ENCODE measurements at regions not wholly inside any gene's neighbourhood (a gene's known extent, or its start where the extent isn't known, plus 50 kb on each side); places are given as distances from the start of the nearest gene placed in this dataset.
"Not testable (repeated sequence)": the region's sequence is repeated elsewhere in the genome, so short reads cannot be mapped to it uniquely, and the experiment has no call there.

DNA sequence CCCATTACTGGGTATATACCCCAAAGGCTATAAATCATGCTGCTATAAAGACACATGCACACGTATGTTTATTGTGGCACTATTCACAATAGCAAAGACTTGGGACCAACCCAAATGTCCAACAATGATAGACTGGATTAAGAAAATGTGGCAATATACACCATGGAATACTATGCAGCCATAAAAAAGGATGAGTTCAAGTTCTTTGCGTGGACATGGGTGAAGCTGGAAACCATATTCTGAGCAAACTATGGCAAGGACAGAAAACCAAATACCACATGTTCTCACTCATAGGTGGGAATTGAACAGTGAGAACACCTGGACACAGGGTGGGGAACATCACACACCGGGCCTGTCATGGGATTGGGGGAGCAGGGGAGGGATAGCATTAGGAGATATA lies 54.4 kb upstream of the MUCL1 start:
- CTCF ChIA-PET (ENCODE audit: unreplicated experiment); H3K9me2 ChIP-seq (ENCODE audit: insufficient read depth, low read length); H3K9me3 ChIP-seq (ENCODE audit: low read length); H3K4me2 ChIP-seq (ENCODE audit: low read length); H3K4me1 ChIP-seq (ENCODE audit: insufficient read depth, low read length, poor library complexity, severe bottlenecking); BruUV-seq (replicated peaks); H3K27ac ChIP-seq (ENCODE audit: low read depth, low read length, poor library complexity, severe bottlenecking); intact Hi-C loops (cut with micrococcal nuclease; ENCODE audit: unreplicated experiment); H3K79me2 ChIP-seq (ENCODE audit: insufficient read depth, low read depth, low read length); POLR2A ChIA-PET; DNase-seq (ENCODE audit: low spot score); H4K20me1 ChIP-seq (ENCODE audit: insufficient read depth, low read length); H2AFZ ChIP-seq (ENCODE audit: low read length); H3K36me3 ChIP-seq (ENCODE audit: insufficient read depth, low read length); H3K4me3 ChIP-seq (ENCODE audit: low read depth, low read length, poor library complexity, severe bottlenecking): not testable (repeated sequence)

DNA sequence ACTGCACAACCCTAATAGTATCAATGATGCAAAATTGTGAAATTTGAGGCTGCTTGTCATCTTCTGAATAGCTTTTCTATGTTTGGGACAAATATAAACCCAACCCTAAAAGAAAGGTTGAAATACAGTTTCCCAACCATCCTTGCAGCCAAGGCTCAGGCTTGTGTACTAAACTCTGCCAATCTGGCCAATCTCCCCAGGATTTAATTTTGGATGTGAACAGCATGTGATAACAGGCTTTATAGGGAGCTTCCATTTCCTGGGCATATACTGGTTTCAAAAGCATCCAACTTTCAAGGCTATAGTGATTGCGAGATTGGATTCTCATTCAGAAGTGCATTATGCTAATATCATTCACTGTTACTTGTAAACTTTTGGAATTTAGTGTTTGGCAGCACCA lies 55.7 kb upstream of the MUCL1 start:
- Histone ChIP-seq H3K4me1 (ENCODE audit: insufficient read depth, low read length, poor library complexity, severe bottlenecking) (no peaks in the 10 kb centered on the region), H3K9me3 (ENCODE audit: low read length) (no peaks in the 10 kb centered on the region), H2AFZ (ENCODE audit: low read length) (no peak overlapping the region), H4K20me1 (ENCODE audit: insufficient read depth, low read length) (no peaks in the 10 kb centered on the region), H3K4me2 (ENCODE audit: low read length) (no peak overlapping the region), H3K36me3 (ENCODE audit: insufficient read depth, low read length) (no peaks in the 10 kb centered on the region), H3K79me2 (ENCODE audit: insufficient read depth, low read depth, low read length) (no peaks in the 10 kb centered on the region), H3K4me3 (ENCODE audit: low read depth, low read length, poor library complexity, severe bottlenecking) (no peak overlapping the region), H3K27ac (ENCODE audit: low read depth, low read length, poor library complexity, severe bottlenecking) (no peak overlapping the region), H3K9me2 (ENCODE audit: insufficient read depth, low read length) (no peaks in the 10 kb centered on the region)
- ChIA-PET POLR2A (no interaction called here), CTCF (ENCODE audit: unreplicated experiment) (no interaction called here)
- no TSS peak for BruUV-seq (replicated peaks)
- DNase-seq (ENCODE audit: low spot score) = no peak
- TF ChIP-seq, protein P1, sequence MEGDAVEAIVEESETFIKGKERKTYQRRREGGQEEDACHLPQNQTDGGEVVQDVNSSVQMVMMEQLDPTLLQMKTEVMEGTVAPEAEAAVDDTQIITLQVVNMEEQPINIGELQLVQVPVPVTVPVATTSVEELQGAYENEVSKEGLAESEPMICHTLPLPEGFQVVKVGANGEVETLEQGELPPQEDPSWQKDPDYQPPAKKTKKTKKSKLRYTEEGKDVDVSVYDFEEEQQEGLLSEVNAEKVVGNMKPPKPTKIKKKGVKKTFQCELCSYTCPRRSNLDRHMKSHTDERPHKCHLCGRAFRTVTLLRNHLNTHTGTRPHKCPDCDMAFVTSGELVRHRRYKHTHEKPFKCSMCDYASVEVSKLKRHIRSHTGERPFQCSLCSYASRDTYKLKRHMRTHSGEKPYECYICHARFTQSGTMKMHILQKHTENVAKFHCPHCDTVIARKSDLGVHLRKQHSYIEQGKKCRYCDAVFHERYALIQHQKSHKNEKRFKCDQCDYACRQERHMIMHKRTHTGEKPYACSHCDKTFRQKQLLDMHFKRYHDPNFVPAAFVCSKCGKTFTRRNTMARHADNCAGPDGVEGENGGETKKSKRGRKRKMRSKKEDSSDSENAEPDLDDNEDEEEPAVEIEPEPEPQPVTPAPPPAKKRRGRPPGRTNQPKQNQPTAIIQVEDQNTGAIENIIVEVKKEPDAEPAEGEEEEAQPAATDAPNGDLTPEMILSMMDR (conservative IDR thresholded peaks at IDR 0.05; ENCODE audit: low read length) = no peak
- no peak for TF ChIP-seq EZH2phosphoT487 (IDR thresholded peaks at IDR 0.05; ENCODE audit: borderline replicate concordance, low read depth, low read length)
- intact Hi-C loops (cut with micrococcal nuclease; ENCODE audit: unreplicated experiment) = no loop called here

DNA sequence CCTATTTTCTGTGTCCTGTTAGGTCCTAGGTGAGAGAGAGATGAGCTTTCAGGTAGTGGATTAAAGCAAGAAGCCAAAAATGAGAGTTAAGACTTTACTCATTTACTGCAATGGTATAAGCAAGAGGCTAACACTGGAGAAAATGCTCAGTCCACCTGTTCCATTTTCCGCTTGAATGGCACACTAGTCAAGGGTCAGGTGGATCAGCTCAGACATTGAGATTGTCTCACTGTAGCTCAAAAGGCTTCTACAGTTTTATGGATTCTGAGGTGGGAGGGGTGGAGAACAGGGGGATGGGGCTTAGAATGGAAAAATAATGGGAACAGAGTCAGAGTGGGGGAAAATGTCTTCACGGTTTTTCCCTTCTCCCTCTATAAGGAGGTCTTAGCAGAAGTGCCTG lies 57.3 kb upstream of the MUCL1 start:
- H3K9me2 ChIP-seq (ENCODE audit: insufficient read depth, low read length) = no peaks in the 10 kb centered on the region
- CTCF ChIA-PET (ENCODE audit: unreplicated experiment) = no interaction called here
- intact Hi-C loops (cut with micrococcal nuclease; ENCODE audit: unreplicated experiment) = no loop called here
- no peaks in the 10 kb centered on the region for H3K36me3 ChIP-seq (ENCODE audit: insufficient read depth, low read length)
- H3K27ac ChIP-seq (ENCODE audit: low read depth, low read length, poor library complexity, severe bottlenecking) = no peak overlapping the region
- H3K4me3 ChIP-seq (ENCODE audit: low read depth, low read length, poor library complexity, severe bottlenecking) = no peak overlapping the region
- POLR2A ChIA-PET = no interaction called here
- no peaks in the 10 kb centered on the region for H3K79me2 ChIP-seq (ENCODE audit: insufficient read depth, low read depth, low read length)
- no peak overlapping the region for H3K4me2 ChIP-seq (ENCODE audit: low read length)
- H3K9me3 ChIP-seq (ENCODE audit: low read length) = no peaks in the 10 kb centered on the region
- no TSS peak for BruUV-seq (replicated peaks)
- TF ChIP-seq EZH2phosphoT487 (IDR thresholded peaks at IDR 0.05; ENCODE audit: borderline replicate concordance, low read depth, low read length) = no peak
- TF ChIP-seq, protein P1 (conservative IDR thresholded peaks at IDR 0.05; ENCODE audit: low read length) = no peak
- H3K4me1 ChIP-seq (ENCODE audit: insufficient read depth, low read length, poor library complexity, severe bottlenecking) = no peaks in the 10 kb centered on the region
- no peak for DNase-seq (ENCODE audit: low spot score)
- no peaks in the 10 kb centered on the region for H4K20me1 ChIP-seq (ENCODE audit: insufficient read depth, low read length)
- H2AFZ ChIP-seq (ENCODE audit: low read length) = no peak overlapping the region
